ENCODE measurements at regions not wholly inside any gene's neighbourhood (a gene's known extent, or its start where the extent isn't known, plus 50 kb on each side); places are given as distances from the start of the nearest gene placed in this dataset.

GRCh38 chr11:134905928-134906327, 493.9 kb upstream of the B3GAT1 start:
- TF ChIP-seq EZH2 (IDR thresholded peaks at IDR 0.05; ENCODE audit: borderline replicate concordance, insufficient read depth, low read depth, low read length, poor library complexity, severe bottlenecking) (no peak), CTCF (IDR thresholded peaks at IDR 0.05) (no peak)
- no peak overlapping the region for H3K4me3 ChIP-seq (ENCODE audit: control extremely low read depth in 1 of 5, extremely low read depth in 1 of 5, insufficient read depth in 1 of 5, low read depth in 2 of 5, low read length in 4 of 5)
- ChIA-PET POLR2A (no interaction called here), CTCF (no interaction called here)
- 77% methylated on average over 12 of the region's 14 CpGs for WGBS (ENCODE audit: insufficient coverage)
- H3K4me1 ChIP-seq (ENCODE audit: control insufficient read depth in 2 of 2, insufficient read depth in 2 of 2, low read length in 2 of 2), result no peaks in the 10 kb centered on the region
- Mint-ChIP-seq H3K9me3 (ENCODE audit: insufficient read depth) (no peaks in the 10 kb centered on the region), H3K27ac (no peak overlapping the region), H3K4me3 (no peak overlapping the region), H3K4me1 (no peaks in the 10 kb centered on the region), H3K27me3 (peaks cover 19% of the 10 kb centered on the region)
- intact Hi-C loops (cut with micrococcal nuclease), result no loop called here
- H3K9ac ChIP-seq (ENCODE audit: low read length), result no peak overlapping the region
- H3K27me3 ChIP-seq (replicated peaks in 1 of 4; ENCODE audit: control extremely low read depth in 1 of 4, control insufficient read depth in 3 of 4, insufficient read depth in 4 of 4, low read length in 3 of 4), result no peaks in the 10 kb centered on the region
- no peaks in the 10 kb centered on the region for H3K36me3 ChIP-seq (replicated peaks in 1 of 2; ENCODE audit: control extremely low read depth in 1 of 2, control insufficient read depth in 1 of 2, extremely low read depth in 1 of 2, insufficient read depth in 2 of 2, low read length in 1 of 2)
- H2AFZ ChIP-seq (ENCODE audit: insufficient read depth, low read depth, low read length, poor library complexity, severe bottlenecking), result no peak overlapping the region
- H3K4me2 ChIP-seq (replicated peaks; ENCODE audit: low read depth, low read length, poor library complexity, severe bottlenecking), result no peak overlapping the region
- H3K9me3 ChIP-seq (ENCODE audit: control extremely low read depth in 1 of 3, control insufficient read depth in 2 of 3, insufficient read depth in 1 of 3, low read length in 2 of 3), result no peaks in the 10 kb centered on the region
- H3K79me2 ChIP-seq (ENCODE audit: control insufficient read depth, insufficient read depth, low read length), result no peaks in the 10 kb centered on the region
- ATAC-seq (ENCODE audit: low read depth) (no peak), DNase-seq (no peak)
- no peaks in the 10 kb centered on the region for H4K20me1 ChIP-seq (ENCODE audit: control insufficient read depth, insufficient read depth, low read length, poor library complexity, severe bottlenecking)
- no peak overlapping the region for H3K27ac ChIP-seq (ENCODE audit: low read length in 2 of 2)

- Histone ChIP-seq H2AFZ (ENCODE audit: insufficient read depth, low read depth, low read length, poor library complexity, severe bottlenecking) (no peak overlapping the region), H3K9me3 (ENCODE audit: control extremely low read depth in 1 of 3, control insufficient read depth in 2 of 3, insufficient read depth in 1 of 3, low read length in 2 of 3) (no peaks in the 10 kb centered on the region), H3K4me3 (ENCODE audit: control extremely low read depth in 1 of 5, extremely low read depth in 1 of 5, insufficient read depth in 1 of 5, low read depth in 2 of 5, low read length in 4 of 5) (no peak overlapping the region), H4K20me1 (ENCODE audit: control insufficient read depth, insufficient read depth, low read length, poor library complexity, severe bottlenecking) (no peaks in the 10 kb centered on the region), H3K9ac (ENCODE audit: low read length) (no peak overlapping the region), H3K4me2 (replicated peaks; ENCODE audit: low read depth, low read length, poor library complexity, severe bottlenecking) (no peak overlapping the region), H3K79me2 (ENCODE audit: control insufficient read depth, insufficient read depth, low read length) (no peaks in the 10 kb centered on the region), H3K27me3 (replicated peaks in 1 of 4; ENCODE audit: control extremely low read depth in 1 of 4, control insufficient read depth in 3 of 4, insufficient read depth in 4 of 4, low read length in 3 of 4) (no peaks in the 10 kb centered on the region), H3K36me3 (replicated peaks in 1 of 2; ENCODE audit: control extremely low read depth in 1 of 2, control insufficient read depth in 1 of 2, extremely low read depth in 1 of 2, insufficient read depth in 2 of 2, low read length in 1 of 2) (no peaks in the 10 kb centered on the region), H3K27ac (ENCODE audit: low read length in 2 of 2) (no peak overlapping the region), H3K4me1 (ENCODE audit: control insufficient read depth in 2 of 2, insufficient read depth in 2 of 2, low read length in 2 of 2) (no peaks in the 10 kb centered on the region)
- 94% methylated on average over 2 of the region's 2 CpGs for WGBS (ENCODE audit: insufficient coverage)
- no peak for TF ChIP-seq CTCF (IDR thresholded peaks at IDR 0.05)
- TF ChIP-seq EZH2 (IDR thresholded peaks at IDR 0.05; ENCODE audit: borderline replicate concordance, insufficient read depth, low read depth, low read length, poor library complexity, severe bottlenecking), result no peak
- H3K4me3 Mint-ChIP-seq, result no peak overlapping the region
- ChIA-PET POLR2A (no interaction called here), CTCF (no interaction called here)
- intact Hi-C loops (cut with micrococcal nuclease), result no loop called here
- H3K27ac Mint-ChIP-seq, result no peak overlapping the region
- no peaks in the 10 kb centered on the region for H3K4me1 Mint-ChIP-seq
- DNase-seq, result no peak
- no peaks in the 10 kb centered on the region for H3K9me3 Mint-ChIP-seq (ENCODE audit: insufficient read depth)
- no peak for ATAC-seq (ENCODE audit: low read depth)
- H3K27me3 Mint-ChIP-seq, result peaks cover 20% of the 10 kb centered on the region
These were observed 493.5 kb upstream of the B3GAT1 start for GRCh38 chr11:134905517-134905916.
